ENCODE measurements at regions not wholly inside any gene's neighbourhood (a gene's known extent, or its start where the extent isn't known, plus 50 kb on each side); places are given as distances from the start of the nearest gene placed in this dataset.

DNA sequence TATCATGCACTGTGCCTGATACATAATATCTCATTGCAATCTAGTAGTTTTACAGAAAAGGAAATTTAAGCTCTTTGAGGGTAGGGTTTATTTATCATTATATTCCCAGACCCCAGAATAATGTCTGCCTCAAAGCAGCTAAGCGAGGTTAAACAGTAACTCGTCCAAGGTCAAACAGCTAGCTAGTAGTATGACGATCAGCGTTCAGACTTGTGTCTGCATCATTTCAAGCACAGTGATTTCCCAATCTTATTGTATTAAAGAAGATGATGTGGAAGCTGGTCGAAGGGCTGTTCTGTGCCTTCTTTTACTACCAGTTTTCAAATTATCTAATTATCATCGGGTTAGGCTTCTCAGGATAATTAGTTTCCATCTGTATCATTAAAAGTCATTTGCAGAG is 55.1 kb upstream of the NFIB start (continued):
- TF ChIP-seq, protein P1, sequence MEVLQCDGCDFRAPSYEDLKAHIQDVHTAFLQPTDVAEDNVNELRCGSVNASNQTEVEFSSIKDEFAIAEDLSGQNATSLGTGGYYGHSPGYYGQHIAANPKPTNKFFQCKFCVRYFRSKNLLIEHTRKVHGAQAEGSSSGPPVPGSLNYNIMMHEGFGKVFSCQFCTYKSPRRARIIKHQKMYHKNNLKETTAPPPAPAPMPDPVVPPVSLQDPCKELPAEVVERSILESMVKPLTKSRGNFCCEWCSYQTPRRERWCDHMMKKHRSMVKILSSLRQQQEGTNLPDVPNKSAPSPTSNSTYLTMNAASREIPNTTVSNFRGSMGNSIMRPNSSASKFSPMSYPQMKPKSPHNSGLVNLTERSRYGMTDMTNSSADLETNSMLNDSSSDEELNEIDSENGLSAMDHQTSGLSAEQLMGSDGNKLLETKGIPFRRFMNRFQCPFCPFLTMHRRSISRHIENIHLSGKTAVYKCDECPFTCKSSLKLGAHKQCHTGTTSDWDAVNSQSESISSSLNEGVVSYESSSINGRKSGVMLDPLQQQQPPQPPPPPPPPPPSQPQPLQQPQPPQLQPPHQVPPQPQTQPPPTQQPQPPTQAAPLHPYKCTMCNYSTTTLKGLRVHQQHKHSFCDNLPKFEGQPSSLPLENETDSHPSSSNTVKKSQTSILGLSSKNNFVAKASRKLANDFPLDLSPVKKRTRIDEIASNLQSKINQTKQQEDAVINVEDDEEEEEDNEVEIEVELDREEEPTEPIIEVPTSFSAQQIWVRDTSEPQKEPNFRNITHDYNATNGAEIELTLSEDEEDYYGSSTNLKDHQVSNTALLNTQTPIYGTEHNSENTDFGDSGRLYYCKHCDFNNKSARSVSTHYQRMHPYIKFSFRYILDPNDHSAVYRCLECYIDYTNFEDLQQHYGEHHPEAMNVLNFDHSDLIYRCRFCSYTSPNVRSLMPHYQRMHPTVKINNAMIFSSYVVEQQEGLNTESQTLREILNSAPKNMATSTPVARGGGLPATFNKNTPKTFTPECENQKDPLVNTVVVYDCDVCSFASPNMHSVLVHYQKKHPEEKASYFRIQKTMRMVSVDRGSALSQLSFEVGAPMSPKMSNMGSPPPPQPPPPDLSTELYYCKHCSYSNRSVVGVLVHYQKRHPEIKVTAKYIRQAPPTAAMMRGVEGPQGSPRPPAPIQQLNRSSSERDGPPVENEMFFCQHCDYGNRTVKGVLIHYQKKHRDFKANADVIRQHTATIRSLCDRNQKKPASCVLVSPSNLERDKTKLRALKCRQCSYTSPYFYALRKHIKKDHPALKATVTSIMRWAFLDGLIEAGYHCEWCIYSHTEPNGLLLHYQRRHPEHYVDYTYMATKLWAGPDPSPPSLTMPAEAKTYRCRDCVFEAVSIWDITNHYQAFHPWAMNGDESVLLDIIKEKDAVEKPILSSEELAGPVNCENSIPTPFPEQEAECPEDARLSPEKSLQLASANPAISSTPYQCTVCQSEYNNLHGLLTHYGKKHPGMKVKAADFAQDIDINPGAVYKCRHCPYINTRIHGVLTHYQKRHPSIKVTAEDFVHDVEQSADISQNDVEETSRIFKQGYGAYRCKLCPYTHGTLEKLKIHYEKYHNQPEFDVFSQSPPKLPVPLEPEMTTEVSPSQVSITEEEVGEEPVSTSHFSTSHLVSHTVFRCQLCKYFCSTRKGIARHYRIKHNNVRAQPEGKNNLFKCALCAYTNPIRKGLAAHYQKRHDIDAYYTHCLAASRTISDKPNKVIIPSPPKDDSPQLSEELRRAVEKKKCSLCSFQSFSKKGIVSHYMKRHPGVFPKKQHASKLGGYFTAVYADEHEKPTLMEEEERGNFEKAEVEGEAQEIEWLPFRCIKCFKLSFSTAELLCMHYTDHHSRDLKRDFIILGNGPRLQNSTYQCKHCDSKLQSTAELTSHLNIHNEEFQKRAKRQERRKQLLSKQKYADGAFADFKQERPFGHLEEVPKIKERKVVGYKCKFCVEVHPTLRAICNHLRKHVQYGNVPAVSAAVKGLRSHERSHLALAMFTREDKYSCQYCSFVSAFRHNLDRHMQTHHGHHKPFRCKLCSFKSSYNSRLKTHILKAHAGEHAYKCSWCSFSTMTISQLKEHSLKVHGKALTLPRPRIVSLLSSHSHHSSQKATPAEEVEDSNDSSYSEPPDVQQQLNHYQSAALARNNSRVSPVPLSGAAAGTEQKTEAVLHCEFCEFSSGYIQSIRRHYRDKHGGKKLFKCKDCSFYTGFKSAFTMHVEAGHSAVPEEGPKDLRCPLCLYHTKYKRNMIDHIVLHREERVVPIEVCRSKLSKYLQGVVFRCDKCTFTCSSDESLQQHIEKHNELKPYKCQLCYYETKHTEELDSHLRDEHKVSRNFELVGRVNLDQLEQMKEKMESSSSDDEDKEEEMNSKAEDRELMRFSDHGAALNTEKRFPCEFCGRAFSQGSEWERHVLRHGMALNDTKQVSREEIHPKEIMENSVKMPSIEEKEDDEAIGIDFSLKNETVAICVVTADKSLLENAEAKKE (CRISPR knock-in tag; IDR thresholded peaks at IDR 0.05), result no peak
- TF ChIP-seq ZNF114 (CRISPR knock-in tag; IDR thresholded peaks at IDR 0.05), result no peak
- TF ChIP-seq JUNB (IDR thresholded peaks at IDR 0.05; ENCODE audit: unreplicated experiment), result no peak
- TF ChIP-seq EZH2phosphoT487 (IDR thresholded peaks at IDR 0.05; ENCODE audit: unreplicated experiment), result no peak
- no peak for TF ChIP-seq EZH2 (IDR thresholded peaks at IDR 0.05; ENCODE audit: low read depth, unreplicated experiment)
- TF ChIP-seq STAT1 (IDR thresholded peaks at IDR 0.05; ENCODE audit: unreplicated experiment), result no peak
- TF ChIP-seq, protein P2, sequence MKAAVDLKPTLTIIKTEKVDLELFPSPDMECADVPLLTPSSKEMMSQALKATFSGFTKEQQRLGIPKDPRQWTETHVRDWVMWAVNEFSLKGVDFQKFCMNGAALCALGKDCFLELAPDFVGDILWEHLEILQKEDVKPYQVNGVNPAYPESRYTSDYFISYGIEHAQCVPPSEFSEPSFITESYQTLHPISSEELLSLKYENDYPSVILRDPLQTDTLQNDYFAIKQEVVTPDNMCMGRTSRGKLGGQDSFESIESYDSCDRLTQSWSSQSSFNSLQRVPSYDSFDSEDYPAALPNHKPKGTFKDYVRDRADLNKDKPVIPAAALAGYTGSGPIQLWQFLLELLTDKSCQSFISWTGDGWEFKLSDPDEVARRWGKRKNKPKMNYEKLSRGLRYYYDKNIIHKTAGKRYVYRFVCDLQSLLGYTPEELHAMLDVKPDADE (IDR thresholded peaks at IDR 0.05), result no peak

DNA sequence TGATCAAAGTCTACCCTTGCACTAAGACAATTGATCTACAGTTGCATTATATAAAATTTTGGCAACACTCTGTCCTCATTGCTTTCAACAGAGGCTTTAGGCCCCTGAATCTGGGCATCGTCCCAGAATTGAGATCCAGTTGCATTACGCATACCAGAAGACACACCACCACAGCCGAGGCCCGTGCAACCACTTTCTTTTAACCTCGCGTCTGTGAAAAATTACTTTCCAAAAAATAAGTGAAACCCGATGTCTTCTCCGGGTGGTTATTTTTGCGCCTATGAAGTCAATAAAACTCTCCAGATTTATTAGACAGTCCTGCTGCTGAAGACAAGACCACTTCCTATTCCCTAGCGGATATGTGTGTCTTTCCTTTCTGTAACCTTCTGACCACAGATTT is 52.1 kb upstream of the NFIB start:
- ATAC-seq (no peak), DNase-seq (ENCODE audit: low spot score) (no peak)
- Histone ChIP-seq H4K20me1 (replicated peaks; ENCODE audit: insufficient read depth) (no peaks in the 10 kb centered on the region), H2AFZ (no peak overlapping the region), H3F3A (replicated peaks; ENCODE audit: low read depth) (no peaks in the 10 kb centered on the region), H3K27me3 (ENCODE audit: insufficient read depth) (no peaks in the 10 kb centered on the region), H3K4me1 (ENCODE audit: insufficient read depth) (peaks cover 10% of the 10 kb centered on the region), H3K4me3 (no peak overlapping the region), H3K27ac (ENCODE audit: low read depth) (no peak overlapping the region), H3K9me2 (ENCODE audit: insufficient read depth) (peaks cover 14% of the 10 kb centered on the region), H3K79me2 (replicated peaks; ENCODE audit: insufficient read depth) (no peaks in the 10 kb centered on the region), H3K36me3 (ENCODE audit: insufficient read depth) (no peaks in the 10 kb centered on the region), H3K4me2 (no peak overlapping the region)
- Mint-ChIP-seq H3K4me3 (no peak overlapping the region), H3K27ac (no peak overlapping the region), H3K27me3 (ENCODE audit: insufficient read depth, low read depth, poor library complexity) (no peaks in the 10 kb centered on the region), H3K9me3 (no peaks in the 10 kb centered on the region), H3K4me1 (peaks cover 5% of the 10 kb centered on the region; the same call in 2 of the 3 replicates), H3K36me3 (ENCODE audit: low read depth) (no peaks in the 10 kb centered on the region)
- TF ChIP-seq, protein P3, sequence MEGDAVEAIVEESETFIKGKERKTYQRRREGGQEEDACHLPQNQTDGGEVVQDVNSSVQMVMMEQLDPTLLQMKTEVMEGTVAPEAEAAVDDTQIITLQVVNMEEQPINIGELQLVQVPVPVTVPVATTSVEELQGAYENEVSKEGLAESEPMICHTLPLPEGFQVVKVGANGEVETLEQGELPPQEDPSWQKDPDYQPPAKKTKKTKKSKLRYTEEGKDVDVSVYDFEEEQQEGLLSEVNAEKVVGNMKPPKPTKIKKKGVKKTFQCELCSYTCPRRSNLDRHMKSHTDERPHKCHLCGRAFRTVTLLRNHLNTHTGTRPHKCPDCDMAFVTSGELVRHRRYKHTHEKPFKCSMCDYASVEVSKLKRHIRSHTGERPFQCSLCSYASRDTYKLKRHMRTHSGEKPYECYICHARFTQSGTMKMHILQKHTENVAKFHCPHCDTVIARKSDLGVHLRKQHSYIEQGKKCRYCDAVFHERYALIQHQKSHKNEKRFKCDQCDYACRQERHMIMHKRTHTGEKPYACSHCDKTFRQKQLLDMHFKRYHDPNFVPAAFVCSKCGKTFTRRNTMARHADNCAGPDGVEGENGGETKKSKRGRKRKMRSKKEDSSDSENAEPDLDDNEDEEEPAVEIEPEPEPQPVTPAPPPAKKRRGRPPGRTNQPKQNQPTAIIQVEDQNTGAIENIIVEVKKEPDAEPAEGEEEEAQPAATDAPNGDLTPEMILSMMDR (conservative IDR thresholded peaks at IDR 0.05; ENCODE audit: low read depth in 2 of 2), result no peak
- TF ChIP-seq EZH2phosphoT487 (IDR thresholded peaks at IDR 0.05; ENCODE audit: unreplicated experiment) (no peak), EZH2 (IDR thresholded peaks at IDR 0.05; ENCODE audit: low read depth, unreplicated experiment) (no peak), POLR2AphosphoS5 (IDR thresholded peaks at IDR 0.05; ENCODE audit: low read depth) (no peak), CREB1 (CRISPR knock-in tag; IDR thresholded peaks at IDR 0.05; ENCODE audit: low read depth) (no peak), STAT1 (IDR thresholded peaks at IDR 0.05; ENCODE audit: unreplicated experiment) (no peak), ZNF331 (CRISPR knock-in tag; IDR thresholded peaks at IDR 0.05; ENCODE audit: low read depth) (no peak), ZNF114 (CRISPR knock-in tag; IDR thresholded peaks at IDR 0.05) (no peak), NANOG (IDR thresholded peaks at IDR 0.05; ENCODE audit: borderline replicate concordance) (no peak), JUNB (IDR thresholded peaks at IDR 0.05; ENCODE audit: unreplicated experiment) (no peak)
